NK-92 treated with Interleukin-12 subunit alpha and Interleukin-12 subunit beta, amount 100 ng/mL, for 24 hours (cell line): ENCODE measurements at regions not wholly inside any gene's neighbourhood (a gene's known extent, or its start where the extent isn't known, plus 50 kb on each side); places are given as distances from the start of the nearest gene placed in this dataset.

Experiments
- DNase-seq: peaks from one replicate; lab custom pipeline; 2025; lab: John Stamatoyannopoulos, UW

DNA sequence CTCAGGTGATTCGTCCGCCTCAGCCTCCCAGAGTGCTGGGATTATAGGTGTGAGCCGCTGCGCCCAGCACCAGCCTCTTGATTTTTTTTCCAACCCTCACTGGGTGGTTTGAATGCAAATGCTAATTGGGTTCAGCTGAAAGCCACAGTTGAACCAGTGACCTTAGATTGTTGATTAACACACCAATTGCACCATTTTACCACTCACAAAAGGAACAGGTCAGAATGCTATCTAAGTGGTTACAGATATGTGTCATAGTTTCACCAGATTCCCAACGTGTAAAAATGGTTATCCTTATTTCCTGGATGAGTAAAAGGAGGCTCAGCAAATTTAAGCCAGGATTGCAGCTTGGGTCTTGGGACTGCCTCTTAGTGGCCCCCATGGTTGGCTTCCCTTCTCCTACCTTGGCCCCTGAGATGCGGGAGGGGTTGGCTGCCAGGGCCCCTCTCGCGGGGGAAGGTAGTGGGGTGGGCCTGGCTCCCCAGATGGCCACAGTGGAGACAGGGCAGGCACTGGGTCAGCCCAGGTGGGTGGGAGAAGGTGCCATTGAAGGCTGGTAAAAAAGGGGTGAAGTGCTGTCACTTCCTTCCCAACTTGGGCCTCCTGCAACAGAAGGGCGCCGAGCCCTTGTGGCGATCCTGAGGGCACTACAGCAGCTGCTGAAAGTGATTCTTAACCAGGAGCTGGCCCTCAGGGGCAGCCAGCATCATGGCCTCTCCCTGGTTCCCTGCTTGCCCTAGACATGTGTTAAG lies 164.9 kb upstream of the HAAO start:
- no peak for DNase-seq

DNA sequence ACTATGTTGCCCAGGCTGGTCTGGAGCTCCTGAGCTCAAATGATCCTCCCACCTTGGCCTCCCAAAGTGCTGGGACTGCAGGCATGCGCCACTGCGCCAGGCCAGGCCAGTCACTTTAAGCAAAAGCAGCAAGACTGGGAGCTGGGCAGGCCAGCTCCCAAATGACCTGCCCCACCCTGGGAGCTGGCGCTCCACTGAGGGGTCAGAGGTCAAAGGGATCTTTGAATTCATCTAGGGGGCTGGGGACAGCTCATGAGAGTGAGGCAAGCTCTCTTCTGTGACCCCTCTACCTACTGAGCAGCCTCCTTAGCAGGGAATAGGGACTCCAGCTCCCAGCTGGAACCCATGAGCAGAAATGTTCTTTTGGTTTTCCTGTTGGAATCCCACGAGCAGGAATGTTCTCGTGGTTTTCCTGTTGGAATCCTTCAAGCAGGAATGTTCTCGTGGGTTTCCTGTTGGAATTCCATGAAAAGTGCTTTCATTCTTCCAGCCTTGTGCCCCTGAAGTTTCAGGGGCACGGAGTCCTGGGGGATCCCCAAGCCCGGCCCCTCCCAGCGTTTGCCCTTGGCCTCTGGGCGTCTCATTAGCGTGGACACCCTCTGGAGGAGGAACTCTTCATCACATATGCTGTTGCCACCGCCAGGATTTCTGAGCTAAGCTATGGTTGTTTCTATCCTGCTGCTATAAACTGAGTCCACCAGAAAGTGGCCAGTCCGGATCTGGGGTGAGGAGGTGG lies 162.0 kb upstream of the HAAO start:
- DNase-seq = no peak

- no peak for DNase-seq
Observed at GRCh38 chr2:42953216-42953615, 160.8 kb upstream of the HAAO start.

GRCh38 chr2:42951263-42951938 lies 159.0 kb upstream of the HAAO start:
- no peak for DNase-seq

GRCh38 chr2:42949125-42949524 lies 156.7 kb upstream of the HAAO start:
- no peak for DNase-seq

DNA sequence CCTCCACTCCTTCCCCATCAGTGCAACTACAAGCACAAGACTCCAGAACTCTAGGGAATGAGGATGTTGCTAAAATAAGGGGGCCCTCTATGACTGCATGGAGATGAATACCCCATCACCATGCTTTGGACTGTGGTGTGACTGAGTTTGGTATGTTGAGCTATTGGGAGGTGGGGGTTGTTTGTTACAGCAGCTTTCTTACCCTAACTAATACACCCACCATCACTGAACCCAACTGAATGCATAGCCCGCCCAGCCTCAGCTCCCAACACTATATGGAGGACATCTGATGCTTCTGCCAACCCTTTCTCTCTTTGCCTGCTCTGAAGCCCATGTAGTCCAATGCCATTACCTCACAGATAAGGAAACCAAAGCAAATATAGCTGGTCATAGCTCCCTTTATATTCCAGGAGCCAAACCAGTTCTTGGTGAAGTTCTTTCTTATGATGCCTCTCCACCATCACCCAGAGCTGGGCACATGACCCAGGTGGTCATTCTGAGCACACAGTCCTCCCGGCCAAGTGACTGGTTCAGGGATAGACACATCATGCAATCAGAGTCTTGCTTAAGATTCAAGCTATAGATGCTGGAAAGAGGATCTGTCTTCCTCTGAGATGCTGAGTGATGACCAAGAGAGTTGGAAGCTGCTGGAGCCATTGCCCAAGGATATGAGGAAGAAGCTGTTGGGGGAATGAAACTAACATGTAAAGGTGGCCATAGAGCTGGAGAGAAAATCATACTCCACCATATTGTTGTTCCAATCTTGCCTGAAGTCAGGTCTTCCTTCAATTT lies 155.6 kb upstream of the HAAO start:
- no peak for DNase-seq

GRCh38 chr2:42944779-42945415 lies 152.5 kb upstream of the HAAO start:
- DNase-seq = no peak

GRCh38 chr2:42942990-42943493 lies 150.7 kb upstream of the HAAO start:
- DNase-seq = no peak

DNA sequence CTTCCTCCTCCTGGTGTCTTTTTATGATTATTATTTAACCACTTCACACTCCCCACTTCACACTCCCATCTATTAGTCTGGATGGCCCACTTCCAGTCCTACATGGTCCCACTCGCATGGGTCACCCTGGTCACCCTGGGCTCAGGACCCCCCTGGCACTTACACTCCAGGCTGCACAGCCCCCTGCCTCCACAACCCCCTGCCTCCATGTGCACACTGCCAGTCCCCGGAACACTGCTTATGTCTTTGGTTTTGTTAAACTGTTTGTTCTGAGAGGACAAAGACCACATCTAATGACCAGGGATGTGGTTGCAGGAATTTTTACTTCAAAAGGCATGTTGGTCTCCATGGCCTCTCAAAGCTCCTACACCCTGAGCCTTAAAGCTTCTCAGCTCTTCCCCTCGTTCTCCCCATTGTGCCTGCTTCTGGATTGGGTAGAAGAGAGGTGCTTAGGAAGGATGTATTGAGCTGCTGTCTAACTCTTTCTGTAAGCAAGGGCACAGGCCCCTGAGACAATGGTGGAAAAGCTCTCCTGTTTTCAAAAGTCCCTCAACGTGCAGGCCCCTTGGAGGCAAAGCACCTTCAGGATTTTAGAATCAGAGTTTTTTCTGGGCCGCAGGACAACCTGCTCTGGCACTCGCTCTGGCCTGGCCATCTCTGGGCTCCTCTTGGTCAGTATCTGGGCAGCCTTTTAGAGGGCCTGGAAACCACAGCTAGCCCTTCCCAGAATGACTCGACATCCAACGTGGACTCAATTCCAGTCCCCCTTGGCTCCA lies 150.0 kb upstream of the HAAO start:
- DNase-seq = no peak

GRCh38 chr2:42941633-42942176 lies 149.3 kb upstream of the HAAO start:
- DNase-seq = no peak

- no peak for DNase-seq
Observed at GRCh38 chr2:42939411-42940206, 147.2 kb upstream of the HAAO start.

DNA sequence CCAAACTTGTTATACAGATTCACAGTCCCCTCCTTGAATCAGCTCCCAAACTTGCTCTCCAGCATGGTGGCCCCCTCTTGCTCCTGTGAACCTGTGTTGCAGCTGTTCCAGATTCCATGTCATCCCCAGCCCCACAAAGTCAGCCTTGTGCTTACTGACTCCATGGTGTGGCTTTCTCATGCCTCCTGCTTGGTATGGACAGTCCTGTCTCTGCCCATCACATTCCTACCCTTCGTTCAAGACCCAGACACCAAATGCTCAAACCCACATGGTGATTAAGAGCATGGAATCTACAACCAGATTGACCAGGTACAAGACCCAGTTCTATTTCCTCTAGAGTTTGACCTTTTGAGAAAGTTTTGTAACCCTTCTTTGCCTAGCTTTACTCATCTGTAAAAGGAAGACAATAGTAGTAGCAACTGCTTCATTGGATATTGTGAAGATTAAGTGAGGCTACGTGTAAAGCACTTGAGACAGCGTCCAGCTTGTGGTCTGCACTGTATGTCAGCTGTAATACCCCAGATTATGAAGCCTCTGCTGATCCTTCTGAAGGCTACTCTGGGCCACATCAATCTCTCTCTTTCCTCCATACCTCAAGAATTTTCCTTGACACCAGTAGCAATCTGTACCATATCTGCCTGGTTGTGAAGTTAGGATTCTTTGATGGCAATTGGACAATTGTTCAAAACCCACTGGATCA lies 146.4 kb upstream of the HAAO start:
- DNase-seq = no peak

- DNase-seq = no peak
Observed at GRCh38 chr2:42937171-42937875, 144.9 kb upstream of the HAAO start.

DNA sequence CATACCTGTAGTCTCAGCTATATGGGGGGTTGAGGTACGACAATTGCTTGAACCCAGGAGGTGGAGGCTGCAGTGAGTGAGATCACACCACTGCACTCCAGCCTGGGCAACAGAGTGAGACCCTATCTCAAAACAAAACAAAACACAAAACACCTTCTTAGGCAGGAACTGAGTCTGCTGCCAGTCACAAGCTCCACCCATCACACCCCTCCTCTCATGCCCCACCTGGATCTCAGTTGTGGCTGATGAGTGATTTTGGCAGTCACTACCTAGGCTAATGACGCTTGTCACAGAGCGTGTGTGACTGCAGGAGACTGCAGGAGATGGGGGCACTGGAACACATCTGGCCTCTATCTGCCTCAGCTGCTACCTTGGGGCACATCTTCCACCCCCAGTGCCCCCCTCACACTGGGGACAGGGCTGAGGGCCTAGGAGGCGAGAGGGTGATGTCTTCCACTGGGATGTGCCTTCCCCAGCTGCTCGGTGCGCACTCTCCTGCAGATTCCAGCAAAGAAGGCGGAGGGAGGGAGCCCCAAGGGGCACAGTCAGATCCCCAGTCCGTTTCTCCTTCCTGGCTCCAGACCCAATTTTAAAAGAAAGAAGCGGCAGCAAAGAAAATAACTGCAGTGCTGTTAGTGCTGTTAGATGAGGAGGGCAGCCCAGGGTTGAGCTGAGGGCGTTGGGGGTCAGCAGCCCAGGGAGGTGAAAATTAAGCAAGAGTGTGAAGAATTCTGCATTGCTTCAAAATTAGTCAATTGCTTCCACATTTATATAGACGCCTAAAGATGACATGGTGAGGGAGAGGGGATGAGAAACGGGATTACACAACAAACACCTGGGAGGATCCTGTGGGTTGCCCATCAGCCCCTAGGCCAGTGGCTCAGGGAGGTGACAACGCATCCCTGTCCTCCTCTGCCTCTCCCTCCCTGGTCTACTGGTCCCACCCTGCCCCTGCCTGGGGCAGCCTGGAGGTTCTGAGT lies 143.6 kb upstream of the HAAO start:
- DNase-seq = no peak

DNA sequence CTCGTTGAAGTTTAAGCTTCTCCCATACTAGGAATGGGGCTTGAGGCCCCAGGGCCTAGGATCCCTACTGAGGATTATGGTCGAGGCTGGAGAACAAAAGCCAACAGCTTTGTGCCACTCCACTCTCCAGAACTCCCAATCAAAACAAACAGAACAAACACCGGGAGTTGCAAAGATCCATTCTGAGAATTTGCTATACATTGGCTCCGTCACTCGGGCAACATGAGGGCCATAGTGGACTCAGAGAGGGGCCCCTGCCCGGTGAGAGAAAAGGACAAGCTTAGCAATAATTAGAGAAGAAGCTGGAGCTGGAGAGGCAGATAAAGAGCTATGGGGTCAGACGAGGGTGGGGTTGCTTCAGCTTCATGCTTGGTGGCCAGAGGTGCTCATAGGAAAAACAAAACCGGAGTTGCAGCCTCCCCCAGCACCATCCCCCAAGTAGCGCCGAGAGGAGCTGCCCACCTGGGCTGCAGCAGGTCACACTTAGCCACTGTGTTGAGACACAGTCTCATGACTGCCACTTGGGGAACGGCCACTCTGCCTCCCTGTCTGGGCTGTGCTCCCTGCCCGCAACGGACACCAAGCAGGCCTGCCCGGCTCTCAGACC lies 142.3 kb upstream of the HAAO start:
- DNase-seq = no peak

DNA sequence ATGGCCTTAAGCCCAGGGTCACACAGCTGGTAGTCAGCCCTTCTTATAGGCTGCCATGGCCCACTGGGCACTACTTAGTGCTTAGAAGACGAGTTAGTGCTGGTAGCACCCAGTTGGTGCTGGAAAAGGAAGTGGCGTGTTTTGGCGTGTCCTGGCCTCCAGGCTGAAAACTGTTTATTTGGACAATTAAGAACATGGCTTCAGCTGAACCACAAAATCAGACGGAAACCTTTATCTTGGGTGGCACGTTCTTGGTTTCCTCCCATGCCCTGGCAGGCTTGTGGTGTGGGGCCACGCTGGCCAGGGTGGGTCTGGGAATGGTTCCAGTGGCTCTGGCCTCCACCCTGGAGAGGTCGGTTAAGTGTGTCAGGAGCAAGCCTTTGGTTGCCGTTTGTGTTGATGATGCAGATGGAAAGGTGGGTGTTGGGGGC lies 141.5 kb upstream of the HAAO start:
- no peak for DNase-seq
